SK-N-MC (cell line): ENCODE measurements at regions not wholly inside any gene's neighbourhood (a gene's known extent, or its start where the extent isn't known, plus 50 kb on each side); places are given as distances from the start of the nearest gene placed in this dataset.

Experiments used
- EZH2 ChIP-seq: fragments of 200-600 bp; sonication (generic); IDR thresholded peaks from one replicate; pipeline ENCODE4 v1.6.1; 2017; ENCODE audit warnings: antibody characterized with exemption
- POLR2AphosphoS5 ChIP-seq: IDR thresholded peaks from 2 replicates; pipeline ENCODE4 v1.6.1; 2012; ENCODE audit warnings: mild to moderate bottlenecking, low read depth, low read length, borderline replicate concordance

DNA sequence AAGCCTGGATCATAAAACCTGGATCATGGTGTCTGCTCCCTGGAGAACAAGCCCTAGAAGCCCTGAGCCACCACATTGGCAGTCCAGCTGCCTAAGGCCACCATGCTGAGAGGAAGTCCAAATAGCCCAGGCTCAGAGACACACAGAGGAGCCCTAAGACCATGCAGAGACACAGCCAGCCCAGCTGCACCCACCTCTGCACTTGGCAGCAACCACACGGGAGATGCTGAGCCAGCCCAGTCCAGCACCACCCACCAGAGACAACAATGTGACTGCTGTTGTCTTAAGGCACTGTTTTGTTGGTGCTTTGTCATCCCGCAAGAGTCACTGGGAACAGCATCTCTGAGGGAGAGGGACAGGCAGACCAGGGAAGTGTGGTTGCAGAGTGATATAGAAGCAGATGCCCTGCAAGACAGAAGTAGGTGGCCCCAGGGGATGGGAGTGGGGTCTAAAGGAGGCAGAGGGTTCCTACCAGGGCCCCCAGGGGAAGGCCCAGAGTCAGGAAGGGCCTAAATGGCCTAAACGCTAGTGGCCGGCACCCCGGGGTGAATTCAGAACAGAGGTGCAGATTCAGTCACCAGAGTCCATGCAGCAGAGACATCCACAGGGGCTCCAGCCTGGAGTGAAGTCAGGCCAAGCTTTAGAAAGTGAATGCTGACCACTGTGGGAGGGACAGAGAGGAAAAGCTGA lies 105.4 kb upstream of the PRR20G start:
- TF ChIP-seq EZH2 (no peak), POLR2AphosphoS5 (no peak)
